ENCODE measurements at regions not wholly inside any gene's neighbourhood (a gene's known extent, or its start where the extent isn't known, plus 50 kb on each side); places are given as distances from the start of the nearest gene placed in this dataset.

DNA sequence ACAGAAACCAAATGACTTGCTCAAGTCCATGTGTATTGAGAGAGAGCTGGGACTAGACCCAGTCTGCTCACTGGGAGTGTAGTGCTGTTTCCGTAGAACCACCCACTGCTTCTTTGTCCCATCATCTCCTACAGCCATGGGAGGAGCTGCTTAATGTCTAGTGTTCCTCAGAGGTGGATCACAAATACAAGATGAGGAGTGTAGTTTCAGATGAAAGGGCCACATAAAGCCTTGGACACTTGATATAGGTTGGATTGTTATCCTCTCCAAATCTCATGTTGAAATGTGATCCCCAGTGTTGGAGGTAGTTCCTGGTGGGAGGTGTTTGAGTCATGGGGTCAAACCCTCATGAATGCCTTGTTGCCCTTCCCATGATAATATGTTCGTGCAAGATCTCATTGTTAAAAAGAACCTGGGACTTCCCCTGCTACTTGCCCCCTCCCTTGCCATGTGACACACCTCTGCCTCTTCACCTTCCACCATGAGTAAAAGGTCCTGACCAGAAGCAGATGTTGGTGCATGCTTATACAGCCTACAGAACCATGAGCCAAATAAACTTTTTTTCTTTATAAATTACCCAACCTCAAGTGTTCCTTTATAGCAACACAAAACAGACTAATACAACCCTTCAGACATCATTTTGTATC lies 127.5 kb upstream of the DNAH14 start:
- no peak for TF ChIP-seq POLR2A (IDR thresholded peaks at IDR 0.05; ENCODE audit: low read depth, low read length)
- TF ChIP-seq POLR2AphosphoS5 (IDR thresholded peaks at IDR 0.05; ENCODE audit: low read depth, low read length), result no peak
